Ishikawa (cell line): ENCODE measurements at regions not wholly inside any gene's neighbourhood (a gene's known extent, or its start where the extent isn't known, plus 50 kb on each side); places are given as distances from the start of the nearest gene placed in this dataset.

Experiments used
- CEBPB ChIP-seq: IDR thresholded peaks from 2 replicates; pipeline ENCODE4 v1.6.1; 2012
- CREB1 ChIP-seq: IDR thresholded peaks from 2 replicates; pipeline ENCODE4 v1.6.1; 2012; ENCODE audit warnings: low read depth
- FOXM1 ChIP-seq: IDR thresholded peaks from 2 replicates; pipeline ENCODE4 v1.6.1; 2012; ENCODE audit warnings: low read depth, borderline replicate concordance

DNA sequence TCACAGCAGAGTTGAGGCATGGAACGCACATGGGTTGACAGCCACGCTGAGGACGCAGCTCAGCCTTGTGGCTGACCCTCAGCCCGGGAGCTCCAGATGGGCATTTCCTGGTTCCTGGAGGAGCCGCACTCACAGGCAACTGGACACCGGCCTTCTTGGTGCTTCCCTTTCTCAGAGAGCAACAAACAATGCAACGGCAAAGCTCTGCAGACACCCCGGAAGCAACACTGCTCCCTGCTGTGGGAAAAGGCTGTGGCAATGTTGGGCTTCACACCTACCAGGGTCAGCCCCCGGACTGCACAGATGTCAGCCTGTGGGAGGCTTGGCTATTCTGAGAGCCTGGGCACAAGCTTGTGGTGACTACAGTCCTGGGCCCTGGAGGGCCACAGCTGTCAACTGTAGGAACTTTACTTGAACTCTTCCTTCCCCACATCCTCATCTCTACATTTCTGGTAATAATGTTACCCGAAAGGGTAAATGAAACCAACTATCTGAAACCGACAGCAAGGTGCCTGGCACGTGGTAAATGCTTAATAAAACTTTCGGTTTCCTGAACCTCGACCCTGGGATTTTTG, 597.5 kb upstream of the MKI67 start:
- TF ChIP-seq CREB1 (no peak), CEBPB (no peak), FOXM1 (no peak)
